Activated CD4-positive, alpha-beta T cell treated with anti-CD3 and anti-CD28 coated beads, Interleukin-2, amount 10 ng/mL, durations not matched to agents 7 days and 5 days (primary cell): ENCODE measurements at regions not wholly inside any gene's neighbourhood (a gene's known extent, or its start where the extent isn't known, plus 50 kb on each side); places are given as distances from the start of the nearest gene placed in this dataset.
"Not testable (repeated sequence)": the region's sequence is repeated elsewhere in the genome, so short reads cannot be mapped to it uniquely, and the experiment has no call there.

Experiments
- CTCF ChIA-PET: fragments of 350-600 bp; sonication (Branson Sonifier 250); formaldehyde crosslinking; loops from one replicate; lab custom pipeline; 2021; ENCODE audit warnings: antibody characterized with exemption; lab: Charles Lee
- POLR2A ChIA-PET: fragments of 350-600 bp; sonication (Branson Sonifier 250); formaldehyde crosslinking; loops from one replicate; lab custom pipeline; 2021; ENCODE audit warnings: antibody characterized with exemption; lab: Charles Lee
- DNase-seq: peaks from one replicate; pipeline ENCODE4 v3.0.0-alpha.2; 2020
- H3K27ac Mint-ChIP-seq: one replicate; pipeline ENCODE4 v1.8.0; 2021; ENCODE audit warnings: mild to moderate bottlenecking, moderate library complexity, mixed read lengths
- H3K27me3 Mint-ChIP-seq: one replicate; pipeline ENCODE4 v1.8.0; 2021; ENCODE audit warnings: mixed read lengths
- H3K36me3 Mint-ChIP-seq: one replicate; pipeline ENCODE4 v1.8.0; 2021; ENCODE audit warnings: low read depth, mixed read lengths
- H3K4me1 Mint-ChIP-seq: one replicate; pipeline ENCODE4 v1.8.0; 2021; ENCODE audit warnings: mixed read lengths
- H3K4me3 Mint-ChIP-seq: one replicate; pipeline ENCODE4 v1.8.0; 2021; ENCODE audit warnings: mild to moderate bottlenecking, moderate library complexity, mixed read lengths
- H3K9me3 Mint-ChIP-seq: one replicate; pipeline ENCODE4 v1.8.0; 2021; ENCODE audit warnings: mixed read lengths

GRCh38 chr16:59624381-59624780 is 890.3 kb upstream of the GOT2 start:
- POLR2A ChIA-PET, DNase-seq: not testable (repeated sequence)

GRCh38 chr16:59614466-59615240 is 880.5 kb upstream of the GOT2 start:
- Mint-ChIP-seq H3K27ac (no peak overlapping the region), H3K36me3 (no peaks in the 10 kb centered on the region), H3K27me3 (no peaks in the 10 kb centered on the region), H3K4me1 (no peaks in the 10 kb centered on the region), H3K4me3 (no peak overlapping the region), H3K9me3 (peaks cover 3% of the 10 kb centered on the region)
- POLR2A ChIA-PET, result no interaction called here
- CTCF ChIA-PET, result no interaction called here
- no peak for DNase-seq

More at GRCh38 chr16:59624381-59624780, 890.3 kb upstream of the GOT2 start:
- H3K4me3 Mint-ChIP-seq, H3K4me1 Mint-ChIP-seq, CTCF ChIA-PET, H3K27ac Mint-ChIP-seq, H3K27me3 Mint-ChIP-seq, H3K9me3 Mint-ChIP-seq, H3K36me3 Mint-ChIP-seq: not testable (repeated sequence)

- H3K9me3 Mint-ChIP-seq, POLR2A ChIA-PET, H3K4me3 Mint-ChIP-seq, H3K36me3 Mint-ChIP-seq, CTCF ChIA-PET, H3K27ac Mint-ChIP-seq, H3K4me1 Mint-ChIP-seq, H3K27me3 Mint-ChIP-seq, DNase-seq: not testable (repeated sequence)
These were observed 878.9 kb upstream of the GOT2 start for GRCh38 chr16:59612910-59613620.

GRCh38 chr16:59612094-59612493 is 878.0 kb upstream of the GOT2 start:
- peaks cover 3% of the 10 kb centered on the region for H3K9me3 Mint-ChIP-seq
- no peaks in the 10 kb centered on the region for H3K36me3 Mint-ChIP-seq
- no peaks in the 10 kb centered on the region for H3K4me1 Mint-ChIP-seq
- ChIA-PET CTCF (no interaction called here), POLR2A (no interaction called here)
- H3K27me3 Mint-ChIP-seq, result no peaks in the 10 kb centered on the region
- no peak overlapping the region for H3K27ac Mint-ChIP-seq
- no peak overlapping the region for H3K4me3 Mint-ChIP-seq
- DNase-seq, result no peak

GRCh38 chr16:59611556-59611955 is 877.4 kb upstream of the GOT2 start:
- ChIA-PET POLR2A (no interaction called here), CTCF (no interaction called here)
- H3K27me3 Mint-ChIP-seq, result no peaks in the 10 kb centered on the region
- H3K27ac Mint-ChIP-seq, result no peak overlapping the region
- no peak for DNase-seq
- no peak overlapping the region for H3K4me3 Mint-ChIP-seq
- peaks cover 3% of the 10 kb centered on the region for H3K9me3 Mint-ChIP-seq
- no peaks in the 10 kb centered on the region for H3K4me1 Mint-ChIP-seq
- no peaks in the 10 kb centered on the region for H3K36me3 Mint-ChIP-seq

GRCh38 chr16:59605706-59606105 is 871.6 kb upstream of the GOT2 start:
- Mint-ChIP-seq H3K36me3 (no peaks in the 10 kb centered on the region), H3K27ac (no peak overlapping the region), H3K9me3 (no peaks in the 10 kb centered on the region), H3K4me3 (no peak overlapping the region), H3K27me3 (no peaks in the 10 kb centered on the region), H3K4me1 (no peaks in the 10 kb centered on the region)
- DNase-seq, result no peak
- POLR2A ChIA-PET, result no interaction called here
- CTCF ChIA-PET, result no interaction called here

GRCh38 chr16:59604354-59604753 is 870.2 kb upstream of the GOT2 start:
- no peaks in the 10 kb centered on the region for H3K9me3 Mint-ChIP-seq
- no peak overlapping the region for H3K4me3 Mint-ChIP-seq
- ChIA-PET CTCF (no interaction called here), POLR2A (no interaction called here)
- H3K4me1 Mint-ChIP-seq, result no peaks in the 10 kb centered on the region
- H3K36me3 Mint-ChIP-seq, result no peaks in the 10 kb centered on the region
- no peak overlapping the region for H3K27ac Mint-ChIP-seq
- H3K27me3 Mint-ChIP-seq, result no peaks in the 10 kb centered on the region
- DNase-seq, result no peak

- Mint-ChIP-seq H3K36me3 (no peaks in the 10 kb centered on the region), H3K27me3 (no peaks in the 10 kb centered on the region), H3K27ac (no peak overlapping the region), H3K4me3 (no peak overlapping the region), H3K4me1 (no peaks in the 10 kb centered on the region), H3K9me3 (no peaks in the 10 kb centered on the region)
- POLR2A ChIA-PET, result no interaction called here
- DNase-seq, result no peak
- CTCF ChIA-PET, result no interaction called here
These were observed 867.3 kb upstream of the GOT2 start for GRCh38 chr16:59601452-59601851.

- Mint-ChIP-seq H3K9me3 (peaks cover 2% of the 10 kb centered on the region), H3K36me3 (no peaks in the 10 kb centered on the region), H3K27ac (no peak overlapping the region), H3K4me3 (no peak overlapping the region), H3K27me3 (no peaks in the 10 kb centered on the region), H3K4me1 (no peaks in the 10 kb centered on the region)
- ChIA-PET POLR2A (no interaction called here), CTCF (no interaction called here)
- no peak for DNase-seq
These were observed 863.2 kb upstream of the GOT2 start for GRCh38 chr16:59597269-59597668.

- ChIA-PET POLR2A (no interaction called here), CTCF (no interaction called here)
- Mint-ChIP-seq H3K27me3 (no peaks in the 10 kb centered on the region), H3K27ac (no peak overlapping the region), H3K9me3 (peaks cover 2% of the 10 kb centered on the region), H3K4me1 (no peaks in the 10 kb centered on the region), H3K36me3 (no peaks in the 10 kb centered on the region), H3K4me3 (no peak overlapping the region)
- no peak for DNase-seq
These were observed 862.6 kb upstream of the GOT2 start for GRCh38 chr16:59596693-59597092.

- Mint-ChIP-seq H3K9me3 (peaks cover 2% of the 10 kb centered on the region), H3K4me1 (no peaks in the 10 kb centered on the region), H3K27ac (no peak overlapping the region), H3K4me3 (no peak overlapping the region), H3K27me3 (no peaks in the 10 kb centered on the region), H3K36me3 (no peaks in the 10 kb centered on the region)
- POLR2A ChIA-PET, result no interaction called here
- CTCF ChIA-PET, result no interaction called here
- DNase-seq, result no peak
These were observed 859.1 kb upstream of the GOT2 start for GRCh38 chr16:59593194-59593661.

GRCh38 chr16:59591480-59591879 is 857.4 kb upstream of the GOT2 start:
- Mint-ChIP-seq H3K4me3 (no peak overlapping the region), H3K9me3 (peaks cover 2% of the 10 kb centered on the region), H3K27me3 (no peaks in the 10 kb centered on the region), H3K27ac (no peak overlapping the region), H3K36me3 (no peaks in the 10 kb centered on the region), H3K4me1 (no peaks in the 10 kb centered on the region)
- POLR2A ChIA-PET, result no interaction called here
- DNase-seq, result no peak
- CTCF ChIA-PET, result no interaction called here

- Mint-ChIP-seq H3K27ac (no peak overlapping the region), H3K4me1 (no peaks in the 10 kb centered on the region), H3K36me3 (no peaks in the 10 kb centered on the region), H3K27me3 (no peaks in the 10 kb centered on the region), H3K9me3 (peaks cover 2% of the 10 kb centered on the region), H3K4me3 (no peak overlapping the region)
- POLR2A ChIA-PET, result no interaction called here
- CTCF ChIA-PET, result no interaction called here
- no peak for DNase-seq
These were observed 856.7 kb upstream of the GOT2 start for GRCh38 chr16:59590845-59591244.
